ENCODE measurements at regions not wholly inside any gene's neighbourhood (a gene's known extent, or its start where the extent isn't known, plus 50 kb on each side); places are given as distances from the start of the nearest gene placed in this dataset.

DNA sequence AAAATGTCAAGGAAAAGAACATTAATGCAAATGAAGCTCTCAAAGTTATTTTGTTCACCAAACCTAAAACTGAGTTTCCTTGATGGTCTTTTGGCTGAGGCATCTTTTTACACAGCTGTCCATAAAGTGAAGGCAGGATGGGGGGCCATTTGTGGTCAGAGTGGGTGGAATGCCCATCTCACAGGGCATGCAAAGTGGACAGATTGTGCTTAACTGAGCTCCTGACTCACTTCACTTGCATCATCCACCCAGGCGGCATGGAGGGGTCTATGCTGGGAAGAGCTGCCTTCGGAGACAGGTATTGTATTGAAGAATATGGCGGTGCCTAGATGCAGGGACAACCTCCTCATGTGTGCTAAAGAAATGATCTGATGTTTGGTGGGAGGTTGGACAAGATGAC is 905.3 kb downstream of the KCNMA1 start:
- no peak overlapping the region for H3K27ac ChIP-seq (ENCODE audit: low read length)
- no peak overlapping the region for H3K4me3 ChIP-seq (ENCODE audit: low read length)
- H3K27me3 ChIP-seq (ENCODE audit: control insufficient read depth, insufficient read depth, low read length): no peaks in the 10 kb centered on the region
- no peaks in the 10 kb centered on the region for H3K36me3 ChIP-seq (ENCODE audit: control insufficient read depth, low read depth, low read length)
- no peaks in the 10 kb centered on the region for H3K9me3 ChIP-seq (ENCODE audit: control insufficient read depth, low read depth, low read length)
- no peaks in the 10 kb centered on the region for H3K4me1 ChIP-seq (ENCODE audit: control insufficient read depth, low read depth, low read length)
- H3K9ac ChIP-seq (ENCODE audit: low read length): no peak overlapping the region

DNA sequence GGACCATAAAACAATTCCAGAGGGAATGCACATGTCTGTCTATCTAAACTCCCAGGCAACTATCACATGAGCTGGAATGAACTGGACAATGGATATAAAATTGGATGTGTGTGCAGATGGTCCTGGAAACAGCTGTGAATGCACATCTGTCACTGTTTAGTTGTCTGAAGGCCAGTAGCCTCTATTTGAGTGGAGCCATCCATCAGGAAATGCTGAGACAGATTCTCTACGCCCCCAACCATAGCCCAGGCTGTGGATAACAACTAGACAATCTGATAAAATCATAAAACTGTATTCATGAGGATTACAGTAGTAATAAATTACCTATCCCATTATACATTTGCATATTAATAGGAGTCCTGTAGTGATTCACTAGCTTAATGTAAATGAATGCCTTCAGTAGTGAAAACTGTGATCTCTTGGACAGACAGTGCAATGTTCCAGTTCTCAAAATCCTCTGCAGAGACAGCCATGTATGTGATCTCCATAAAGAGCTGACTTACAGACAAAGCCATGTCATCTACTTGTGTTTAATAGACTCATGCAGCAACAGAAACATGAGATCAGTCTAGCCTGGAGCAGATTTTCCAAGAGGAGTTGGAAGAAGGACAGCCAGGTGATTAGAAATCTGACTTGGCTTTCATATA is 907.6 kb downstream of the KCNMA1 start:
- H3K27me3 ChIP-seq (ENCODE audit: control insufficient read depth, insufficient read depth, low read length): no peaks in the 10 kb centered on the region
- no peaks in the 10 kb centered on the region for H3K4me1 ChIP-seq (ENCODE audit: control insufficient read depth, low read depth, low read length)
- no peaks in the 10 kb centered on the region for H3K36me3 ChIP-seq (ENCODE audit: control insufficient read depth, low read depth, low read length)
- no peak overlapping the region for H3K27ac ChIP-seq (ENCODE audit: low read length)
- no peak overlapping the region for H3K9ac ChIP-seq (ENCODE audit: low read length)
- H3K9me3 ChIP-seq (ENCODE audit: control insufficient read depth, low read depth, low read length): no peaks in the 10 kb centered on the region
- H3K4me3 ChIP-seq (ENCODE audit: low read length): no peak overlapping the region

DNA sequence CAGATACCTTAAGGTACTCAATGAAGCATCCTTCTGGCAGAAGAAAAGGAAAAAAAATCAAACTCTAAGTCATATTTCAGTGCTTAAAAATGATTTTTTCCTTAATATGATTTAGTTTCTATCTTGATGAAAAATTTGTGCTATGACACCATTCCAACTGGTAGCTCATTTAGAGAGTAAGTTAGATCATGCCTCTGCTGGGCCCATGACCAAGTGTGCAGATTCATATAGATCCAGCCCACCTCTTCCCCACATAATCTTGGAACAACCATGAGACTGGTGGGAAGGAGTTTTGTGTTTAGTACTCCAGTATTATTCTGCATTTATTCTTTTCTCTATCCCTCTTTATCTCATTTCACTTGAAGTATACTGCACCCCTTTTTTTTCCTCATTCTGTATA is 908.3 kb downstream of the KCNMA1 start:
- no peaks in the 10 kb centered on the region for H3K27me3 ChIP-seq (ENCODE audit: control insufficient read depth, insufficient read depth, low read length)
- peaks cover 1% of the 10 kb centered on the region for H3K4me1 ChIP-seq (ENCODE audit: control insufficient read depth, low read depth, low read length)

DNA sequence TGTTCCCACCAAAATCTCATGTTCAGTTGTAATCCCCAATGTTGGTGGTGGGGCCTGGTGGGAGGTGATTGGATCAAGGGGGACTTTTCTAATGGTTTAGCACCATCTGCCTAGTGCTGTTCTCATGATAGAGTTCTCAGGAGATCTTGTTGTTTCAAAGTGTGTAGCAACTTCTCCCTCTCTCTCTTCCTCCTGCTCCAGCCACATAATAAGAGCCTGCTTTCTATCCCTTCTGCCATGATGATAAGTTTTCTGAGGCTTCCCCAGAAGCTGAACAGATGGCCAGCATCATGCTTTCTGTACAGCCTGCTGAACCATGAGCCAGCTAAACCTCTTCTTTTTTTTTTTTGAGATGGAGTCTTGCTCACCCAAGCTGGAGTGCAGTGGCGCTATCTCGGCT is 910.6 kb downstream of the KCNMA1 start:
- H3K9ac ChIP-seq (ENCODE audit: low read length): no peak overlapping the region
- H3K4me1 ChIP-seq (ENCODE audit: control insufficient read depth, low read depth, low read length): peaks cover 14% of the 10 kb centered on the region
- H3K27me3 ChIP-seq (ENCODE audit: control insufficient read depth, insufficient read depth, low read length): no peaks in the 10 kb centered on the region
- H3K36me3 ChIP-seq (ENCODE audit: control insufficient read depth, low read depth, low read length): no peaks in the 10 kb centered on the region
- H3K4me3 ChIP-seq (ENCODE audit: low read length): no peak overlapping the region
- no peak overlapping the region for H3K27ac ChIP-seq (ENCODE audit: low read length)
- no peaks in the 10 kb centered on the region for H3K9me3 ChIP-seq (ENCODE audit: control insufficient read depth, low read depth, low read length)

More for the DNA sequence above, 908.3 kb downstream of the KCNMA1 start:
- H3K36me3 ChIP-seq (ENCODE audit: control insufficient read depth, low read depth, low read length): no peaks in the 10 kb centered on the region
- H3K9me3 ChIP-seq (ENCODE audit: control insufficient read depth, low read depth, low read length): no peaks in the 10 kb centered on the region
- no peak overlapping the region for H3K9ac ChIP-seq (ENCODE audit: low read length)
- no peak overlapping the region for H3K4me3 ChIP-seq (ENCODE audit: low read length)
- no peak overlapping the region for H3K27ac ChIP-seq (ENCODE audit: low read length)

DNA sequence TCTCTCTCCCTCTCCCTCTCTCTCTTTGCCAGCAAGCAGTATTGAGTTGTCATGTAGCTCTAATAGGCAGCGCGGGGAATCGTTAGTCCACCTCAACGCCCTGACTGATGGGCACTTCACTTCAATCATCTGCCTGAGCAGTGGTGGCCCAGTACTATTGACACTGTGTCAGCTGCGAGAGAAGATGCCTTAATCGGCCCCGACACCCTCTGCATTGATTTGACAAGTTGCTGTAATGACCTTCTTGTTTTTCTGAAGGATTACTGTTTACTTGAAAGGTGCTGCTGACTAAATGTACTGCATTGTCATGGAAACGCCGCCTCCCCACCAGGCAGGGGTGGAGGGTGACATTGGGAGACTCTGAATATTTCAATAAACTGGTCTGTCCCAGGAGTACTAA is 913.8 kb downstream of the KCNMA1 start:
- Histone ChIP-seq H3K9ac (ENCODE audit: low read length) (no peak overlapping the region), H3K4me1 (ENCODE audit: control insufficient read depth, low read depth, low read length) (peaks cover 14% of the 10 kb centered on the region)

DNA sequence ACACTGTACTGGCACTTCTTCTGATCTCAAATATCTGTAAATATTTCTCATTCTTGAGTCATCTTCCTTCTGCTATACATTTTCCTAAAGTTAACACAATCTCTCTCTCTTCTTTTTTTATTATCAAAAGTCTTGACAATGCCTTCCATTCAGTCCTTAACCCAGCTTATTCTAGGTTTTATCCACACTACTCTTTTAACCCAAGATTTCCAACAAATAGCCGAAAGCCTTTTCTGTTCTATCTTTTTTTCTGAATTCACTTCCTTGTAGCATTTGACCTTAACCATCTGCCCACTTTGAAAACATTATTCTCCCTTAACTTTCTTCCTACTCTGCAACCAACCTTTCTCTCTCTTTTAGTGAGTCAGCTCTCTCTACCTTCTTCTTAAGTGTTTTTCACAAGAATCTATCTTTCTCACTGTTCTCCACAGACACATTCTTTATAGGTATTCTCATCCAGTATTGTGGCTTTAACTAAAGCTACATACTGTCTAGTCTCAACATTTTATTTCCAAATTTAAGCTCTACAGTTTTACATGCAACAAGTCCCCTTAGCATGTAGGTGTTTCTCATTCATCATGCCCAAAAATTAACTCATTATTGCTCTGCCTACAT is 915.6 kb downstream of the KCNMA1 start:
- no peaks in the 10 kb centered on the region for H3K36me3 ChIP-seq (ENCODE audit: control insufficient read depth, low read depth, low read length)
- H3K9me3 ChIP-seq (ENCODE audit: control insufficient read depth, low read depth, low read length): no peaks in the 10 kb centered on the region

More for the DNA sequence above, 913.8 kb downstream of the KCNMA1 start:
- H3K4me3 ChIP-seq (ENCODE audit: low read length): no peak overlapping the region
- H3K27ac ChIP-seq (ENCODE audit: low read length): no peak overlapping the region
- H3K36me3 ChIP-seq (ENCODE audit: control insufficient read depth, low read depth, low read length): no peaks in the 10 kb centered on the region
- H3K27me3 ChIP-seq (ENCODE audit: control insufficient read depth, insufficient read depth, low read length): no peaks in the 10 kb centered on the region
- H3K9me3 ChIP-seq (ENCODE audit: control insufficient read depth, low read depth, low read length): no peaks in the 10 kb centered on the region

DNA sequence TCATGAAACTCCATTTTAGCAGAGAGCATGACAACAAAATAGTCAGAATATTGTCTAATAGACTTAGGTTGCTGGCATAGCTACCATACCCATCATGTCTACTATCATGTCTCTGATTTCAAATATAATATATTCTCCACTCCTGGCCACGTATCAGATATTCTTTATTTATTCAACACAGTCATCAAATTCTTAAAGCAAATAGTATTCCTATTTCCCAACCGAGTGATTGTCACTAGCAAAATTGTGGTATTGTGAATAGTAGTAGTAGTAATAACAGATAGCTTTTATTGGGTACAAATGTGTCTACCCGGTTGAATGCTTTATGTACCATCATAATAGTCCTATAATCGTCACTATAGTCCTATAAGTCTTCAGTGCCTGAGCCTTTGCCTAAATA is 918.6 kb downstream of the KCNMA1 start:
- no peak overlapping the region for H3K27ac ChIP-seq (ENCODE audit: low read length)
- H3K4me3 ChIP-seq (ENCODE audit: low read length): no peak overlapping the region
- H3K27me3 ChIP-seq (ENCODE audit: control insufficient read depth, insufficient read depth, low read length): no peaks in the 10 kb centered on the region
- H3K36me3 ChIP-seq (ENCODE audit: control insufficient read depth, low read depth, low read length): no peaks in the 10 kb centered on the region
- peaks cover 10% of the 10 kb centered on the region for H3K4me1 ChIP-seq (ENCODE audit: control insufficient read depth, low read depth, low read length)
- H3K9me3 ChIP-seq (ENCODE audit: control insufficient read depth, low read depth, low read length): no peaks in the 10 kb centered on the region
- no peak overlapping the region for H3K9ac ChIP-seq (ENCODE audit: low read length)

More for the DNA sequence above, 915.6 kb downstream of the KCNMA1 start:
- Histone ChIP-seq H3K4me1 (ENCODE audit: control insufficient read depth, low read depth, low read length) (peaks cover 14% of the 10 kb centered on the region), H3K27me3 (ENCODE audit: control insufficient read depth, insufficient read depth, low read length) (no peaks in the 10 kb centered on the region), H3K9ac (ENCODE audit: low read length) (no peak overlapping the region), H3K4me3 (ENCODE audit: low read length) (no peak overlapping the region), H3K27ac (ENCODE audit: low read length) (no peak overlapping the region)

DNA sequence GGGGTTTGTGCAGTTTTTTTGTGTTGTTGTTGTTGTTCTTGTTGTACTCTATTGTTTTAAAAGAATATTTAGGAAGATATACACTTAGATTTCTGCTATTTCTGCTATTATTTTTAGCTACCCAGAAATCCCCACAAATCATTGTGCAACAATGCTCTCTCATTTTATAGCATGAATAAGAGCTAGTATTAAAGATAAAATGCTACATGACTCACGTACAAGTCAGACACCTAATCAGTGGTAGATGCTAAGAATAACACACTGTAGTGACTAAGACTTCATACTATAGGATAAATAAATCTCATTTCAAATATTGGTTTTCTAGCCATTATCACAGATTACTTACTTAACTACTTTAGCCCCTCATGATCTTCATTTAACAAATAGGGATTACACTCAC is 920.5 kb downstream of the KCNMA1 start:
- no peak overlapping the region for H3K9ac ChIP-seq (ENCODE audit: low read length)
- no peaks in the 10 kb centered on the region for H3K36me3 ChIP-seq (ENCODE audit: control insufficient read depth, low read depth, low read length)
- no peaks in the 10 kb centered on the region for H3K4me1 ChIP-seq (ENCODE audit: control insufficient read depth, low read depth, low read length)
- H3K27me3 ChIP-seq (ENCODE audit: control insufficient read depth, insufficient read depth, low read length): no peaks in the 10 kb centered on the region
- no peak overlapping the region for H3K4me3 ChIP-seq (ENCODE audit: low read length)
- no peaks in the 10 kb centered on the region for H3K9me3 ChIP-seq (ENCODE audit: control insufficient read depth, low read depth, low read length)
- no peak overlapping the region for H3K27ac ChIP-seq (ENCODE audit: low read length)

DNA sequence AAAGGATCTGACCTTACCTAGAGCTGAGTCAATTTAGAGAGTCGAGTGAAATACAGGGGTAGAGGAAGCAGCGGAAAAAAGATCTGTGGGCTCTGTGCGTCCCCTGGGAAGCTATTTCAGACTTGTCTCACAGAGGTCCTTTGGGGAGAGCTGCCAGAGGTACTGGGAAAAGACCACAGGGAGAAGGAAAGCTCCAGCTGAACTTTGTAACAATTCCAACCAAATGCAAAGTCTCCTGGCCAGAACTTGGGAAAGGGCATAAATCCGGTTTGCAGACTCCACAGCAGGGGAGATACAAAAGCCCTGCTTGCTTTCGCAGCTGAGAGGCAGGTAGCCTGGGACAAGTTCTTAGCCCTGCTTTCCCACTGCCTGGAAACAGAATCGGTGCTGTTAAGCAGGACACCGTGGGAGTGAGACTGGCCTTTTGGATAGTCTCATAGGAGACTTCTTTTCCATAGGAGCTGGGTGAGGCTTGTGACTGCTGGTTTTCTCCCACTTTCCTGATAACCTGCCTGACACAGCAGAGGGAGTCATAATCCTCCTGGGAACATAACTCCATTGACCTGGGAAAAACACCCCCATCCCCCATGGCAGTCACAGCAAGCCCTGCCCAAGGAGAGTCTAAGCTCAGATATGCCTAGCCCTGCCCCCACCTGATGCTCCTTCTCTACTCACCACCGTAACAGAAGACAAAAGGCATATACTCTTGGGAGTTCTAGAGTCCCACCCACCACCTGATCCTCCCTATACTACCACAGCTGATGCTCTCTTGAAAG is 926.2 kb downstream of the KCNMA1 start:
- Histone ChIP-seq H3K27me3 (ENCODE audit: control insufficient read depth, insufficient read depth, low read length) (no peaks in the 10 kb centered on the region), H3K4me3 (ENCODE audit: low read length) (no peak overlapping the region), H3K36me3 (ENCODE audit: control insufficient read depth, low read depth, low read length) (no peaks in the 10 kb centered on the region), H3K4me1 (ENCODE audit: control insufficient read depth, low read depth, low read length) (no peaks in the 10 kb centered on the region), H3K27ac (ENCODE audit: low read length) (no peak overlapping the region), H3K9me3 (ENCODE audit: control insufficient read depth, low read depth, low read length) (no peaks in the 10 kb centered on the region), H3K9ac (ENCODE audit: low read length) (no peak overlapping the region)

DNA sequence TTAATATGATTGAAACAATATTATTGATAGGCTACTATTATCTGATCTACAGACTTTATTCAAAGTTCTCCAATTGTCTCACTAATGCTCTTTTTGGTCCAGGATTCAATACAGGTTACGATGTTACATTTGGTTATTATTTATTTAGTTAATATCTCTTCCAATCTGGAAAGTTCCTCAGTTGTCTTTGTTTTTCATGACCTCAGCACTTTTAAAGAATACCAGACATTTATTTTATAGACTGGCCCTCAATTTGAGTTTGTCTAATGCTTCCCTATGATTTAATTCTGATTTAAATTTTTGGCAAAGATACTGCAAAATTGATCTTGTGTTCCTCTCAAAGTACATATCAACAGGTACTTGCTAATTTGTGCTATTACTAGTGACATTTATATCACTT is 937.4 kb downstream of the KCNMA1 start:
- Histone ChIP-seq H3K9ac (ENCODE audit: low read length) (no peak overlapping the region), H3K9me3 (ENCODE audit: control insufficient read depth, low read depth, low read length) (no peaks in the 10 kb centered on the region), H3K27me3 (ENCODE audit: control insufficient read depth, insufficient read depth, low read length) (no peaks in the 10 kb centered on the region), H3K4me1 (ENCODE audit: control insufficient read depth, low read depth, low read length) (peaks cover 8% of the 10 kb centered on the region), H3K4me3 (ENCODE audit: low read length) (no peak overlapping the region), H3K36me3 (ENCODE audit: control insufficient read depth, low read depth, low read length) (no peaks in the 10 kb centered on the region), H3K27ac (ENCODE audit: low read length) (no peak overlapping the region)

DNA sequence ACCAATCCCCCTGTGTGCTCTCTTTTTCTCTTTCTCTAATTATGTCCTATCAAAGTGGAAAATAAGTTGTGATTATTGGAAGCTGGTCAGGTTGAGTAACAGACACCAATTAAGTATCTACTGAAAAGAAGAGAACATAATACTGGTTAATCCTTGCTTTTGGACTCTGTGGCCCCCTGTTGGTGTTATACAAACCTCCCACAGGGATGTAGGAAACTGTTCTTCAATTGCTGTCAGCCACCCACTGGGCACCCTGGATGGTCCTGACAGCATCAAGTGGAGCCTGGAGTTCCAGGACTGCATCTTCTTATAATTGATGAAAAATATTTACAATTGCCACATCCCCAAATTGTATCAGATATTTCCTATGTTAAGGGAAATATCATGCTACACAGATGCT is 939.7 kb downstream of the KCNMA1 start:
- Histone ChIP-seq H3K4me1 (ENCODE audit: control insufficient read depth, low read depth, low read length) (peaks cover 8% of the 10 kb centered on the region), H3K27me3 (ENCODE audit: control insufficient read depth, insufficient read depth, low read length) (no peaks in the 10 kb centered on the region), H3K4me3 (ENCODE audit: low read length) (no peak overlapping the region), H3K9me3 (ENCODE audit: control insufficient read depth, low read depth, low read length) (no peaks in the 10 kb centered on the region), H3K9ac (ENCODE audit: low read length) (no peak overlapping the region), H3K27ac (ENCODE audit: low read length) (no peak overlapping the region), H3K36me3 (ENCODE audit: control insufficient read depth, low read depth, low read length) (no peaks in the 10 kb centered on the region)

All from iPS-18a (cell line).